MCF 10A (cell line): ENCODE measurements at regions not wholly inside any gene's neighbourhood (a gene's known extent, or its start where the extent isn't known, plus 50 kb on each side); places are given as distances from the start of the nearest gene placed in this dataset.

Experiments used
- BruUV-seq: library from RNA; stranded (reverse); fragments of 400-500 nt; replicated peaks from 2 replicates; lab custom pipeline; 2021; lab: Mats Ljungman, UMichigan
- CTCF ChIA-PET: fragments of 300-600 bp; sonication (Branson Sonifier 250); formaldehyde crosslinking; extraction: SDS; loops from one replicate; lab custom pipeline; 2021; ENCODE audit warnings: antibody characterized with exemption, inconsistent platforms; lab: Yijun Ruan, JAX
- POLR2A ChIA-PET: fragments of 300-600, 350-650 bp; sonication (Branson Sonifier 250); formaldehyde crosslinking; extraction: SDS; loops from one replicate; lab custom pipeline; 2020; ENCODE audit warnings: antibody characterized with exemption, inconsistent platforms; lab: Yijun Ruan, JAX
- DNase-seq: peaks from one replicate; pipeline ENCODE4 v3.0.0-alpha.2; 2018; ENCODE audit not compliant: unreplicated experiment
- H3K27ac Mint-ChIP-seq: one replicate; pipeline ENCODE4 v1.8.0; 2022; ENCODE audit warnings: mild to moderate bottlenecking, low read depth, mixed read lengths; ENCODE audit not compliant: unreplicated experiment
- H3K27me3 Mint-ChIP-seq: one replicate; pipeline ENCODE4 v1.8.0; 2022; ENCODE audit warnings: mixed read lengths; ENCODE audit not compliant: insufficient read depth, unreplicated experiment
- H3K36me3 Mint-ChIP-seq: one replicate; pipeline ENCODE4 v1.8.0; 2022; ENCODE audit warnings: mild to moderate bottlenecking, moderate library complexity, mixed read lengths; ENCODE audit not compliant: insufficient read depth, unreplicated experiment
- H3K4me1 Mint-ChIP-seq: one replicate; pipeline ENCODE4 v1.8.0; 2022; ENCODE audit warnings: mixed read lengths; ENCODE audit not compliant: insufficient read depth, unreplicated experiment
- H3K4me3 Mint-ChIP-seq: one replicate; pipeline ENCODE4 v1.8.0; 2022; ENCODE audit warnings: mild to moderate bottlenecking, moderate library complexity, mixed read lengths; ENCODE audit not compliant: unreplicated experiment
- H3K9me3 Mint-ChIP-seq: one replicate; pipeline ENCODE4 v1.8.0; 2022; ENCODE audit warnings: mixed read lengths; ENCODE audit not compliant: unreplicated experiment
- CTCF ChIP-seq: fragments of 200-600 bp; IDR thresholded peaks from one replicate; pipeline ENCODE4 v1.8.0; 2022; ENCODE audit warnings: antibody characterized with exemption, mild to moderate bottlenecking; ENCODE audit not compliant: unreplicated experiment
- intact Hi-C: fragments of 100-400 bp; cut with micrococcal nuclease; formaldehyde crosslinking; loops from 2 replicates; pipeline ENCODE4 v1.14.1; 2022

- Mint-ChIP-seq H3K9me3 (peaks cover 4% of the 10 kb centered on the region), H3K4me3 (no peak overlapping the region), H3K27me3 (no peaks in the 10 kb centered on the region), H3K27ac (no peak overlapping the region), H3K4me1 (peaks cover 12% of the 10 kb centered on the region), H3K36me3 (no peaks in the 10 kb centered on the region)
- no peak for TF ChIP-seq CTCF
- intact Hi-C loops = loop anchor here (5.0 kb wide), 1 partner anchor 867 kb away; no protein-coding TSS in a partner anchor
- ChIA-PET POLR2A (interaction anchor here (0.5 kb wide), 1 partner anchor 486 kb away, joined by 7 read pairs; no protein-coding TSS in a partner anchor), CTCF (interaction anchor here (0.5 to 1.6 kb wide), 13 partner anchors 14 to 1528 kb away, joined by 3 to 8 read pairs (median 3); no protein-coding TSS in a partner anchor)
- no peak for DNase-seq
- no TSS peak for BruUV-seq
Observed at GRCh38 chr21:25384782-25385181, 222.5 kb downstream of the MRPL39 start.

- Mint-ChIP-seq H3K27ac (no peak overlapping the region), H3K9me3 (no peaks in the 10 kb centered on the region), H3K36me3 (no peaks in the 10 kb centered on the region), H3K27me3 (no peaks in the 10 kb centered on the region), H3K4me3 (no peak overlapping the region), H3K4me1 (peaks cover 12% of the 10 kb centered on the region)
- no peak for TF ChIP-seq CTCF
- intact Hi-C loops = no loop called here
- BruUV-seq = no TSS peak
- DNase-seq = no peak
- CTCF ChIA-PET = interaction anchor here (0.6 to 1.9 kb wide), 5 partner anchors 17 to 342 kb away, joined by 3 to 4 read pairs (median 3); no protein-coding TSS in a partner anchor
- POLR2A ChIA-PET = interaction anchor here (0.7 kb wide), 1 partner anchor 14 kb away, joined by 3 read pairs; no protein-coding TSS in a partner anchor
Observed at GRCh38 chr21:25383545-25383944, 223.7 kb downstream of the MRPL39 start.

GRCh38 chr21:25381936-25382452 is 225.3 kb downstream of the MRPL39 start:
- peaks cover 6% of the 10 kb centered on the region for H3K9me3 Mint-ChIP-seq
- TF ChIP-seq CTCF = no peak
- no peak overlapping the region for H3K4me3 Mint-ChIP-seq
- DNase-seq = no peak
- POLR2A ChIA-PET = no interaction called here
- H3K4me1 Mint-ChIP-seq = peaks cover 12% of the 10 kb centered on the region
- CTCF ChIA-PET = interaction anchor here (1.2 to 1.9 kb wide), 2 partner anchors 18 to 343 kb away, joined by 4 read pairs; no protein-coding TSS in a partner anchor
- H3K27ac Mint-ChIP-seq = no peak overlapping the region
- no peaks in the 10 kb centered on the region for H3K36me3 Mint-ChIP-seq
- intact Hi-C loops = no loop called here
- no peaks in the 10 kb centered on the region for H3K27me3 Mint-ChIP-seq
- no TSS peak for BruUV-seq

- no peaks in the 10 kb centered on the region for H3K27me3 Mint-ChIP-seq
- no TSS peak for BruUV-seq
- no peaks in the 10 kb centered on the region for H3K36me3 Mint-ChIP-seq
- H3K27ac Mint-ChIP-seq = no peak overlapping the region
- DNase-seq = no peak
- peaks cover 6% of the 10 kb centered on the region for H3K4me1 Mint-ChIP-seq
- H3K9me3 Mint-ChIP-seq = peaks cover 22% of the 10 kb centered on the region
- POLR2A ChIA-PET = interaction anchor here (0.6 kb wide), 1 partner anchor 347 kb away, joined by 3 read pairs; no protein-coding TSS in a partner anchor
- CTCF ChIA-PET = interaction anchor here (0.9 kb wide), 1 partner anchor 92 kb away, joined by 3 read pairs; no protein-coding TSS in a partner anchor
- no peak for TF ChIP-seq CTCF
- no peak overlapping the region for H3K4me3 Mint-ChIP-seq
- intact Hi-C loops = loop anchor here (10.0 kb wide), 1 partner anchor 51 kb away; no protein-coding TSS in a partner anchor
Observed at GRCh38 chr21:25375675-25376074, 231.6 kb downstream of the MRPL39 start.
